MV-4-11 (cell line): ENCODE measurements at regions not wholly inside any gene's neighbourhood (a gene's known extent, or its start where the extent isn't known, plus 50 kb on each side); places are given as distances from the start of the nearest gene placed in this dataset.

ENCODE experiments used
- DNase-seq: peaks from one replicate; lab custom pipeline; 2025; lab: John Stamatoyannopoulos, UW

DNA sequence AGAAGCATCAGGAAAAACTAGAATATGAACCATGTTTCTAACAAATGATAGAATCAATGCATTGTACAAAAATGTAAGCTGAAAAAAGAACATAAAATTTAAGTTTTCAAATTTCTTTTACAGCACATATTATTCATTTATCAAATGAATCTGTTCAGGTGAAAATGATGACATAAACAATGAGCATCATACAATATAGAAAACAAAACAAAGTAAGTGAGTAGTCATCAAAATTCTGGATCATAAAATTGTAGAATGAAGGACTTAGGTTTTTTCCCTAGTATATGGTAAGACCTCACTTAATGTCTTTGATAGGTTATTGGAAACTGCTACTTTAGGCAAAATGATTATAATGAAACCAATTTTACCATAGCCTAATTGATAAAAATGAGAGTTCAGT, 427.0 kb upstream of the KCNH7 start:
- no peak for DNase-seq

DNA sequence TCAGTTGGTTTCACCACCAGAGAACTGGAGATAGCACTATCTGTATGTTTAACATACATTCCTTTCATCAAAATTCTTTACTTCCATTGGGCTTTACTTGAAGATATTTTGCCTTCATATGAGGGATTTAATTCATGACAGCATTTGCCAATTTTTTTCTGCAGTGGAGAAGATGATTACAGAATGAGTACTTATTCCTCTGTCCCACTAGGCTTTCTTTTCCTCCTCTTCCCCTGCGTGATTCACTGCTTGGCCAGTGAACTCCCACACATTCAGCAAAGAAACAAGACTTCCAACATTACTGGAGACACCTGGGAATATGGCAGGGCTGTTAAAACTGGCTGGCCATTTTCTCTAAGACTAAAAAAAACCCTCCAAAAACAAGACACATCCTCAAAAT, 425.8 kb upstream of the KCNH7 start:
- DNase-seq, result no peak

DNA sequence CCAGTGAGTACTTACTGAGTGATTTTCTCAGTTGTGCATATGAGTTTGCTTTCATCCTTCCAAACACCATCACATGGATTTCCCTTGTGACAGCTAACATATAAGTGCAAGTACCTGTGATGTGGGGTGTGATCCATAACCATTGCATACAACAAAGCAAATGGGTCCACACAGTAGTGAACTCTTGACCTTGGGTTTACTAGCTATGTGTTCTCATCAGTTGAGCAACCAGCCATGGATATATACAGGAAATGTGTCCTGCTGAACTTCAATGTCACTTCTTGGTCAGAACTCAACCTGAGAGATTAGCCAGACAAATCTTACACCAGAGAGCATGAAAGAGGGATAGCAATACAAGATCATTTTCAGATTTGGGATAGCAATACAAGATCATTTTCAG, 420.9 kb upstream of the KCNH7 start:
- DNase-seq, result peak; percentile 67

DNA sequence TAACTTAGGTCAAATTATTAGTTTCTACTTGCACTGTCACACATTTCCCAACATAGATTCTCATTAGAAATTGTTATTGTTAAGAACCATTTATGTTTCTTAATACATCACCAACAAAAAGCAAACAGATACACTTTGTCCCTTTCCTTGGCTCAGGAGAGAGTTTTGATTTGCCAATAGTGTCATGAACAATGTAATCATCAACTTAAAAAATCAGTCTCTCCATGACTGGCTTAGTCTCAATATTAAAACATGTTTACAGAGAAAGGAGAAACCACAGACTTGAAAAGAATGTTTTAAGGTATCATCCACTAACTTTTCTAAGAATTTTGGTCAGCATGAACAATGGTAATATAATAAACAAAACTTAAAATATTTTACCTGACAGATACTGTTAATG, 416.5 kb upstream of the KCNH7 start:
- DNase-seq, result no peak

DNA sequence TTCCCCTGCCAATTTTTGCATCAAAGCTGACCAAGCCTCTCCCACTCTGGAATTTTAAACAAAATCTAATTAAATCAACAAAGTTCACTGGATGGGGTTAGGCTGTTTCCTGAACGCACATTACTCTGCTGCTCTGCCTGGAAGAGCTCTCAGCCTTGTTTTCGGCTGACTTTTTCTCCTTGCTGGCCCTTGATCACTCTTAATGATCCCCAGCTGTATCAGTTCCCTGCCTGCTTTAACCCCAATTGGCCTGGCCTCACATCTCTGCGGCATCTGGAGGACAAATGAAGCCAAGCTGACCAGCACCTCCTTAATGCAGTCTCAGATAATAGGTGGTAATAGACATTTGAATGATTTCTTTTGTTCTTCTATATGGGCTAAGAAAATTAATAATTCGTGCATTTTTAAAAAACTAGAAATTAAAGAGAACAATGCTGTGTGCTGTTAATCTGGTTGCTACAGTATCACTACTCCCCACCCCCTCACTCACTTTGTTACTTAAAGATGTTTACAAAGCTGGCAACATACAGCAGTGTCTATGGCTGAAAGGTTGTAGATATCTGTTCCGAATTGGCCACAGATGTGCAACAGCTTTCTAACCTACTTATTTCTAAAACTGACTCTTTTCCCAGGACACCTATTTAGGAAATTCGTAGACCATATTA, 415.2 kb upstream of the KCNH7 start:
- DNase-seq, result no peak

DNA sequence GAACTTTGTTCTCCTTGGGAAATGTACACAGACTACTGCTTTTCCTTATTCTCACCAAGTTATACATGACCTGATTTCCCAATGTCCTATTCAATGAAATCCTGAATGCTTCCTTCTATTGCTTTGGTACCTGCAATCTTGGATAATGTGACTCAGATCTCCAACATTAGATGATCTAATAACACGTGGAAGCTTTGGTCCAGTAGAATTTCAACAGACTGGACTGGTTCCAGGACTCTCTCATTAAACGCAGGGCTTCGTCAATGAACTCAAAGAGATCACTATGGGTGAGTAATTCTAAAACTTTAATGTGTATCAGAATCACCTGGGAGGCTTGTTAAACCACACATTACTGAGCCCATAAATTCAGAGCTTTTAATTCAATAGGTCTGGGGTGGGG, 413.6 kb upstream of the KCNH7 start:
- no peak for DNase-seq

DNA sequence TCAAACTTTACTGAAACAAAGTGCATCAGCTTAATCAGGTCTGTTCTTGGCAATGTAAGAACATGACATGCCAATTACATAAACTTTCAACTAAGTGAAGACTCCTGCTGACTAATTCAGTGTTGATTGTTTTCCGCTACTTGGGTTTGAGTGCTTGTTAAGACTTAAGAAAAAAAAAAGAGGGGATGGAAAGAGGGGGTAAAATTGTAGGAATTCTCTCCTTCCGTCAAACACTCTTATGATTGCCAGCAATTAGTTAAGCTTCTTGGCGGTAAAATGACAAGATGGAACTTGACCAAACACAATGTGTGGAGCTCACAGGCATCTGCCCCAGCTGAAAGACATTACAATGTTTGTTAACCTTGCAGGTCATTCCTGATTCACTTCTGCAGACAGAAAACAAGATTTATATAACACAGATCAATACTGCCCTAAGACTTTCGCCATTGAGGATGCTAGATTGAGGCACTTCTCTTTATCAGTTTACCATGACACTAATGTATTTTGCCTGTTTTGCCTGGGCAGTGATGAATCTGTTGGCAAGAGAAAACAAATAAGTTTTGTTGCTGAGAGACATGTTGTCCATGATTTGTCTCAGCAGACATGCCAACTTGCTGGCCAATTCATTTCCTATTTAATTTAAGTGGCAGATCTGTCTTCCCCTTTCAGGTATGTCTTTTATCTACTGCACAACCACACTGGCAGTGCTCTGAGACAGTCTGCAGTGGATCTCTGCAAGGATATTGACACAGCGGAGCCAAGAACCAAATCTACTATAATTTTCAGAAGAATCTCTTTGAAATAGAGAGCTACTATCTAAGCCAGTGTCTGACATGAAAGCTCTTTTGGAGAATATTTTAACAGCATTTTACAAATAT, 410.0 kb upstream of the KCNH7 start:
- no peak for DNase-seq

DNA sequence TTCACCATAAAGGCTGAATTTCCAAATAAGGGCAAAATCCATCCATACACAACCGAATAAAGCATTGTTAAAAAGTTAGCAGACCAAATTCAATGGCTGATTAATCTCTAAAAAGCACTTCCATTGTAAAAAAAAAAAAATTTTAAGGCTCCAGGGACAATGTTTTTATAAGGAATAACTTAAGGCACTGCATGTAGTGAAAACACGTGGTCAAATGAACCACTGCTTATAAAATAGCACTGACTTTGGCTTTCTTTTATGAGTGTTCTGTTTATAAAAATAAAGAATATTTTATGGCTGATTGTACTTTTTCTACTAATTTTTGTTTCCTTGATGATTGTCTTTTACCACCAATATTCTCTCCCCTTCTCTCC, 409.3 kb upstream of the KCNH7 start:
- DNase-seq, result no peak

DNA sequence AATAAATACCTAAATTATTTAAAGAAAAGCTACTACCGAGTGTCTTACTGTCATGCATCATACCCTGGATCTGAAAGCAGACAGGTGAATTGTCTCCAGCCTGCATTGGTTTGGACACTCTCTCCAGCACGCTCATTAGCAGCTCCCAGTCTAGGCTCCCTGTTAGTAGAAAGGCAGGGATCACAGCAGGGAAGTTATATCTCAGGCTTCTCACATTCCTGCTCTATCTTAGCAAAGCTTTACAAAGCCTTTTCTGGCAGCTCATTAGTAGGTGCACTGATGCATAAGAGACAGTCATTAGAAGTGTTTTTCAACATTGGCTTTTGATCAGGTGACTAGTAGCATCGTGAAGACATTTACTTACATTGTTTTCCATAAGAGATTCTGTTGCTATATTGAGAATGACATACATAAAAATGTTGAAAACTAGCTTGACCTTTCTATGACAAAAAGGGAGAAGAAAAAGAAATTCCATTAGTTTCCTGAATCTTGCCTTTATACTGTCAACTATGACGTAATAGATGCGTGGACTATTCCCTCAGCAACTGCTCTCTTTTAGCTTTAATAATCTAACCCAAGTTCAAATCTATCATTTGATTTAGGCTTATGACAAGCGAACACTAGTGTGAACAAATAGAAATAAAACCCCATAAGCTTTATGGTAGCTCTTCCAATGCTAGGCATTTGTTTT, 408.7 kb upstream of the KCNH7 start:
- DNase-seq, result no peak

DNA sequence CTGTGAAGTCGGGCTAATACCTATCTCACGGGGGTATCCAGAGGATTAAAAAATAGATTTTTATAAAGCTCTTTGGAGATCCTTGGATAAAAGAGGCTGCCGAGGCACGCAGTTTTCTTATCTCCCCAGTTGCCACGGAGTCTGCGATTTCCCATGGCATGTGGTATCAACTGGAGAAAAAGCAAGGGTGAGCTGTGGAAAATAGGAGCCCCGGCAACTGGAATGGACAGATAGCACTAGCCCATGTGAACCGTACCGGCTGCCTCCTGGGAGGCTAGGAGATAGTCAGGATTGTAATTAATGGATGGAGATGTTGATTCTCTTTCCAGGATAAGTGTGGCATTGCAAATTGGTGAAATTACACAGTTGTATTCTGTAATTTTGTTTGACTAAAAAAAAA, 407.6 kb upstream of the KCNH7 start:
- no peak for DNase-seq

DNA sequence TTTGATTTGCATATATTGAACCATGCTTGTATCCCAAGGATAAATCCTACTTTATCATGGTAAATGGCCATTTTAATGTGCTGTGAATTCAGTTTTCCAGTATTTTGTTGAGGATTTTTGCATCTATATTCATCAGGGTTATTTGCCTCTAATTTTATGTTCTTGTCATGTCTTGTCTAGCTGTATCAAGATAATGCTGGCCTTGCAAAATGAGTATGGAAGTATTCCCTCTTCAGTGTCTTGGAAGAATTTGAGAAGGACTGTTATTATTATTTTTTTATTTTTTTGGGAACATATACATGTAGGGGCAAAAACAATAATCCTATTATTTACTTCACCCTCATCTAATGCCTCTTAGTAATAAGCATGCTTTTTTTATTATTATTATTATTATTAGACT, 398.0 kb upstream of the KCNH7 start:
- DNase-seq, result no peak

DNA sequence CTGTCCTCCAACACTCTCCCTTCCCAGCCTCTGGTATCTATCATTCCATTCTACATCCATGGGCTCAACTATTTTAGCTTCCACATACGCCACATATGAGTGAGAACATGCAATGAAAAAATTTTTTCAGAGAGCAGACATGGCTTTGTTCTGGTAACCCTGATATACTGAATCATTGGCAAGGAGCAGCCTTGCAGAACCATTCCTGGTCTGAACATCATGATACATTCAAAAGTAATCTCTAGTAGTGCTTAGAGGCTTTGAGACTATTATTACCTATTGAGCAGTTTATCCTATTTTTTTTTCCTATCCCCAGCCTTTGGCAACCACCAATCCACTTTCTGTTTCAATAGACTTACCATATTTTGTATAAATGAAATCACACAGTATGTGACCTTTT, 393.1 kb upstream of the KCNH7 start:
- no peak for DNase-seq

DNA sequence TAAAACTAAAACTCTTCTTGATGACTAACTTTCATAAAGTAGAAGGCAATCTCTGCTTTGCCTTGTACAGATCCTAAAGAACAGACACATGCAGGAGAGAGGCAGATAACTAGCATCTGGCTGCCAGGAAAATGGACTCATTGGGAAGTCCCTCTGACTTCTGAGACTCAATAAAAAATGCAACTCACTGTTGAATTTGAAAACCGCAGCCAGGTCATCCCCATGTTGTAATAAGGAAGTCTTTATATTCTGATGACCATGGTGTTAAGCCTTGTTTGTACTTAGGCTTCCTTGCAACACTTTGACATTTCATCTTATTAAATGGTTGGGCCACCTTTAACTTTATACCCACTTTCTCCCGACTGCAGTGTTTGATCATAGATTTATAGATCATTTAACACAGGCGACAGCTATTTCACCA, 375.1 kb upstream of the KCNH7 start:
- peak; percentile 29 for DNase-seq

DNA sequence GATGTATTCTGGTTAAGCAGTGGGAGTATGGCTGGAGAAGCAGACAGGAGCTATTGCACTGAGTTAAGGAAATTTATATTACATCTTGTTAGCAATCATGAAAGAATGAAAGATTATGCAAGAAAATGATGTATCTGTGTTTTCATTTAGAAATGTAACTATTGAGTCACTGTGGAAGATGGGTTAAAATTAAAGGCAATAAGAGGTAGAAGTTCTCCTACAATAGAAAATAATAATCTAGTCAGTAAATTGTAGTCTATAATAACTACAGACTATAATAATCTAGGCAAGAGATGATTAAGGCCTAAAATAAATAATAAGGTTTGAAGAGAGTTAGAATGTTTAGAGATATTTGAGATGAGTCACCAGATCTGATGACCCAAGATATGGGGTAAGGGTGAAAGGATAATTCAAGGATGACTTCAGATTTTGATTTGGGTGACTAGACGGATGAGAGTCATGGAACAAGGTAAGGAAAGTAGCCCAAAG, 371.9 kb upstream of the KCNH7 start:
- no peak for DNase-seq

DNA sequence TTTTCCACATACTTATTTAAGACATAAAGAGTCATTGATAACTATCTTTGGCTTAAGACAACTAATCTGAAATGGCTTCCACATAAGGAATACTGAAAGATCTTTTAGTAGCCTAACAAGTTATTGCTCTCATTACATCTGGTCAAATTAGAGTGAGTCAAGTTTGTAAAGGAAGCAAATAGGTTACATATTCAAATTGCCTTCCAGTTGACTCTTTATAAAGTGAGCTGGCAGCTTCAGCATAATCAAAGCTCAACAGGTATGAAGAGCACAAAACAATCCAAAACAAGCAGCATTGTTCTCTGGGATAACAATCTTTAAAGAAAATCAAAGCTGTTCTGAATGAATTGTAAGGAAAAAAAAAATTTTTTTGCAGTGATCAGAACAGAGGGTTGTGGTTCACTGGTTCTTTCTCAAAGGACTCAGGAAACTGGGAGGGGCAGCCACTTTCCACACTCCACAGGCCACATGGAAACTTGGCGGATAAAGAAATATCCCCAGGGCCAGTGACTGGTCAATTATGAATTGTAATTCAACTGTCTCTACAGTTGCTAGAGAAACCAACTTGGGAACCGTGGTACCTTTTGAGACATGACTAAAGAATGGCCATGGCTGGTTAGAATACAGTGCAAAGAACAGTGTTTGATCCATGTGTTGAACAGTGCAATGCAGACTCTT, 369.3 kb upstream of the KCNH7 start:
- DNase-seq, result no peak

DNA sequence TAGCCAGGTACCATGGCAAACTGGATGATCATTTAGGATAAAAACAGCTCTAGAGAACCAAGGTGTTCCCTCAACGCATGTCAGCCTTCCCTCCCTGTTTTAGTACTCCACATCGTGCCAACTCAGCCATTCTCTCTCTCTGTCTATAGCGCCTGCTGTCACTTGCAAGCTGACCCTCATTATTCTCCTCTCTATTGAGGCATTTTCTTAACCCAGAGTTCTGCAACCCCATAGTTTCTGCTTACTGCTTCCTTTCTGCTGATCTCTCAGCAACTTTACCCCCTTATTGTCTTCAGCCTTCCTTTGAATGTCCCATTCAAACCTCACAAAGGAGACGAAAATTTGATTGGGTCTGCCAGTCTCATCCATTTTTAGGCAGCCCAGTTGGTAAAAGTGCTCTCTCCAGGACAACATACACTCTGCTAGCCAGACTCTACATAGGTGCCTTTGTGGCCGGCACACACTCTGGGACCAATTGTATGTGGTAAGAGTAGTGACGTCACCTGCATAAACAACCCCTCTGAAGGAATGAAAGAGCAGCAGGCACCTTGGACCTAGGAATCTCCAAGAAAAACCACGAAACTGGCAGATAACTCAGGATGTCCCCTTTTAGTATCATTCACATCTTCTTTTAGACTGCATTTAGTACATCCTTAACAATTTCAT, 367.2 kb upstream of the KCNH7 start:
- DNase-seq, result no peak

DNA sequence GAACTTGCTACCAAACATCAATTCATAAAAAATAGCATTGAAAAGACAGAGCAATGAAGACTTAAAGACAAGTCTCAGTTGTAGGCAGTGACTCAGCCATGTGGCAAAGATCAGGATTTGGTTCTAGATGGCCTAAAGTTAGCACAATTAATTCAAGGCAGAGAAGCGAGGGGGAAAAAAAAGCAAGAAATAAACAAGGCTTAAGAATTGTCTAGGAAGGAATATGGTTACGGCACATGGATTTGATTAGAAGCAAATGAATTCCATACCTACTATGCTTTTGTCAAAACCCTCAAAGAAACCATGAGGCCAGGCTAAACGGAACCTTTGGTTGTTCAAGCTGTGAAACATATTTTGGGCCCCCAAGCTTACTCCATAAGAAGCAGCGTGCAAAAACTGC, 362.2 kb upstream of the KCNH7 start:
- DNase-seq, result no peak

DNA sequence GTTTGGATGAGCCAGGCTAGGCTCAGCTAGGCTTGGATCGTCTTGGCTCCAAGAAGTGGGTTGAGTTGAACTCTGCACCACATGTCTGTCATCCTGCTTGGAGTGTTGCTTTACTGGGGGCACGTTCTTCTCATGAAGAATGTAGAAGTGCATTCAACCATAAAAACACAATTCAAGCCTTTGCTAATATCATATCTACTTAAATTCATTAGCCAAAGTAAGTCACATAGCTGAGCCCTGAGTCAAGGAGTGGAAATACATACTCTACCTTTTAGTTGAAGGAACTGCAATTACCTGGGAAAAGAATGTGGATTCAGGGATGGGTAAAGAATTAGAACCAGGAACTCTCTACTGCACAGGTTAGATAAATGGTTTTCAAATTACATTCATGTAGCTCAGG, 360.4 kb upstream of the KCNH7 start:
- DNase-seq, result no peak

DNA sequence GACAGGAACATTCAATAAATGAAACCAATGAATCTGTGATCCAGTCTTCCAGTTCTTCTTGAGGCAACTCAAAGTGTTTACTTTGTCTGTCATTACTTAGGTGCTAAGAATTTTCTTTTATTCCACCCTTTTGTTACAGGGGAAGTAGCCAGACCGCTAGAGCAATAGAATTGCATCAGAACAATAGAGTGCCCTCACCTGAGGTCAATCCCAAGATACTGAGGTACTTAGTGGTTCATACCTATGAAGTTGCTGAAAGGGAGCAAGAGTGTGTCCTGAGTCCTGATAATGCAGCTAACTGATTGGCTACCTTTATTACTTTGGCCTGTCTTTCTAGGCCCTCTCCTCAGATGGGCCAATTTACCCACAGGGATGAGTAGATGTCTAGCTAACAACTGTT, 359.4 kb upstream of the KCNH7 start:
- DNase-seq, result no peak

DNA sequence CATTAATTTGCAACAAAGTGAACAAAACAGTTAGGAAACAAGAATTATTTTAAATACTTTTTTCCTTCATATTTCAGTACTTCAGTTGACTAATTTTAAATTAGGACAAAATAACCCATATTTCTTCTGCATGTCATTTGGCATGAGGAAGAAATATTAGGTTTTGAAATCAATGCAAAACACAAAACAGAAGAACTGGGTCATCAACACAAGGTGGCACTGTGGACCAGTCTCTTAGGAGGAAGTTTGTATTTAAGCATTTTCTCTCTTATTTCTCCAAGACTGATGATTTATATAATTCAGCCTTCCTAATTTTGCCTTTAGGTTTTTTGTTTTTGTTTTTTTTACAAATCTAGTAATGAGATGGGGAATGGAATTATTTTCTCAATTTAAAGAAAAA, 352.8 kb upstream of the KCNH7 start:
- DNase-seq, result peak; percentile 18

DNA sequence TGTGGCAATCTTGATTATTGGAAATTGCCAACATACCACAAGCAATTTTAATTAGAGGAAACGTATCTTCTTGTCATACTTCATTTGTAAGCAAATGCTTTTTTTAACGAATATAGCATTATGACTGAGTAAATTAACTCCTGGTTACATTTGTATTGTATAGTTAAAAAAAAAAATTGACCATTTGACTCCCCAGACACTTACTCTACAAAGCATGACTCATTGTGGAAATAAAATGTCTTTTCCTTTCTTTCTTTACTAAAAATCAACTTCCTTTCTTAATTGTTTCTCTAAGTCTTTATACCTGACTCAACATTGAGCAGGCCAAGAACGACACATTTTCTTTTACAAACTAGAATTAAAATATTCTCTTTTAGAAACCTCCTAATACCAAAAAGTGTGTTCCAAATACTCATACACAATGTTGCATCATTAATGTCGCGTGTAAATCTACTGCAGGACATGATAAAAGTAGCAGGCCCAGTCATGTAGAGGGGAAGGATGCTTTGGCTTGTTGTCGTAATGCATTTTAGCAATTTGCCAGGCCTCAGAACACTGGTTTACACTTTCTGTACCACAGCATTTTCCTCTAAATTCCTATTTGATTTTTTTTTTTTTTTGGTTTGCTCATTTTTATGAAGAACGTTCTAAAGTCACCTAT, 349.6 kb upstream of the KCNH7 start:
- DNase-seq, result no peak
